Testis (tissue), 2 donors: ENCODE measurements at regions not wholly inside any gene's neighbourhood (a gene's known extent, or its start where the extent isn't known, plus 50 kb on each side); places are given as distances from the start of the nearest gene placed in this dataset.

Source experiments
- DNase-seq: peaks from one replicate; pipeline ENCODE4 v3.0.0-alpha.2; 2019
- H3K27ac ChIP-seq, 2 donors: fragments of 200-600 bp; sonication (generic); one replicate each; pipeline ENCODE4 v1.5.1; 2019
- H3K27me3 ChIP-seq: fragments of 200-600 bp; sonication (generic); one replicate; pipeline ENCODE4 v1.5.1; 2019
- H3K36me3 ChIP-seq: fragments of 200-600 bp; sonication (generic); one replicate; pipeline ENCODE4 v1.5.1; 2017; ENCODE audit warnings: low read depth; ENCODE audit errors: missing control alignments
- H3K4me1 ChIP-seq: fragments of 200-600 bp; sonication (generic); one replicate; pipeline ENCODE4 v1.5.1; 2019
- H3K4me3 ChIP-seq, 2 donors: fragments of 200-600 bp; sonication (generic); one replicate each; pipeline ENCODE4 v1.5.1; 2017 to 2019
- H3K9me3 ChIP-seq: fragments of 200-600 bp; sonication (generic); one replicate; pipeline ENCODE4 v1.5.1; 2017
- CTCF ChIP-seq, 3 experiments: fragments of 450-650 bp in 2 of 3; fragments of 200-600 bp in 1 of 3; sonication (generic) in 1 of 3; IDR thresholded peaks; one replicate each; pipeline ENCODE4 v1.5.1; 2016 to 2019; ENCODE audit warnings: antibody characterized with exemption in 3 of 3, mild to moderate bottlenecking in 2 of 3, moderate library complexity in 1 of 3
- POLR2A ChIP-seq: fragments of 450-650 bp; IDR thresholded peaks from one replicate; pipeline ENCODE4 v1.6.1; 2017; ENCODE audit warnings: antibody characterized with exemption, mild to moderate bottlenecking, moderate library complexity
- WGBS, 2 donors: methylation state at CpG; one replicate each; pipeline ENCODE4 v1.1.5; 2018; 5-methylcytosine and 5-hydroxymethylcytosine counted together
- intact Hi-C: fragments of 100-400 bp; cut with DNase I; formaldehyde crosslinking; loops from one replicate; pipeline ENCODE4 v1.15.1; 2023; ENCODE audit warnings: low total_unique reads

GRCh38 chr11:92362989-92363388, 138.4 kb downstream of the FAT3 start:
- WGBS, 2 donors, result 85 to 92% methylated on average over 1 of the region's 1 CpG
- Histone ChIP-seq H3K27ac (no peak overlapping the region), H3K4me1 (no peaks in the 10 kb centered on the region), H3K27me3 (no peaks in the 10 kb centered on the region), H3K9me3 (no peaks in the 10 kb centered on the region), H3K4me3 (no peak overlapping the region), H3K36me3 (no peaks in the 10 kb centered on the region)
- intact Hi-C loops, result no loop called here
- TF ChIP-seq POLR2A (no peak), CTCF (IDR thresholded peaks at IDR 0.05) (no peak)
- DNase-seq, result no peak

GRCh38 chr11:92364177-92364576, 139.6 kb downstream of the FAT3 start:
- no peak overlapping the region for H3K27ac ChIP-seq
- H3K9me3 ChIP-seq, result no peaks in the 10 kb centered on the region
- H3K4me1 ChIP-seq, result no peaks in the 10 kb centered on the region
- no peak overlapping the region for H3K4me3 ChIP-seq
- H3K27me3 ChIP-seq, result no peaks in the 10 kb centered on the region
- TF ChIP-seq CTCF (IDR thresholded peaks at IDR 0.05) (no peak), POLR2A (no peak)
- H3K36me3 ChIP-seq, result no peaks in the 10 kb centered on the region
- no peak for DNase-seq
- intact Hi-C loops, result no loop called here
- WGBS, 2 donors, result 89 to 92% methylated on average over 4 of the region's 4 CpGs

GRCh38 chr11:92376146-92376599, 151.6 kb downstream of the FAT3 start:
- 44 to 45% methylated on average over 3 of the region's 3 CpGs for WGBS, 2 donors
- no peak for TF ChIP-seq CTCF (IDR thresholded peaks at IDR 0.05)
- no peak for TF ChIP-seq POLR2A

GRCh38 chr11:92376680-92377079, 152.1 kb downstream of the FAT3 start:
- intact Hi-C loops, result no loop called here

More at GRCh38 chr11:92376146-92376599, 151.6 kb downstream of the FAT3 start:
- no peaks in the 10 kb centered on the region for H3K9me3 ChIP-seq
- no peak for DNase-seq
- no peak overlapping the region for H3K4me3 ChIP-seq
- no peaks in the 10 kb centered on the region for H3K36me3 ChIP-seq
- H3K27ac ChIP-seq, result no peak overlapping the region
- H3K27me3 ChIP-seq, result no peaks in the 10 kb centered on the region
- intact Hi-C loops, result no loop called here
- H3K4me1 ChIP-seq, result no peaks in the 10 kb centered on the region

More at GRCh38 chr11:92376680-92377079, 152.1 kb downstream of the FAT3 start:
- H3K27me3 ChIP-seq, result no peaks in the 10 kb centered on the region
- no peaks in the 10 kb centered on the region for H3K4me1 ChIP-seq
- no peak overlapping the region for H3K4me3 ChIP-seq
- WGBS, 2 donors, result 89 to 93% methylated on average over 1 of the region's 1 CpG
- no peak overlapping the region for H3K27ac ChIP-seq
- TF ChIP-seq CTCF (IDR thresholded peaks at IDR 0.05), result no peak
- TF ChIP-seq POLR2A, result no peak
- no peaks in the 10 kb centered on the region for H3K36me3 ChIP-seq
- no peak for DNase-seq
- no peaks in the 10 kb centered on the region for H3K9me3 ChIP-seq
